HCT116 (cell line): ENCODE measurements at regions not wholly inside any gene's neighbourhood (a gene's known extent, or its start where the extent isn't known, plus 50 kb on each side); places are given as distances from the start of the nearest gene placed in this dataset.

Source experiments
- ATAC-seq: fragments of 200-7000 bp; cut with Tn5 transposase; 2 replicates; pipeline ENCODE4 v1.9.1; 2020; ENCODE audit warnings: mild to moderate bottlenecking, moderate library complexity
- BruUV-seq: library from RNA; stranded (reverse); fragments of 400-500 nt; replicated peaks from 2 replicates; lab custom pipeline; 2021; lab: Mats Ljungman, UMichigan
- CTCF ChIA-PET: fragments of 300-600 bp; sonication (Branson Sonifier 250); formaldehyde crosslinking; loops from one replicate; lab custom pipeline; 2021; ENCODE audit warnings: antibody characterized with exemption; lab: Charles Lee
- POLR2A ChIA-PET: fragments of 300-600, 350-600 bp; sonication (Branson Sonifier 250); formaldehyde crosslinking; loops from one replicate; lab custom pipeline; 2021; ENCODE audit warnings: antibody characterized with exemption; lab: Charles Lee
- RAD21 ChIA-PET, 2 experiments: fragments of 300-600 bp; sonication (Branson Sonifier 250); formaldehyde crosslinking; loops; one replicate each; lab custom pipeline; 2023; ENCODE audit warnings: low total read pairs in 2 of 2; ENCODE audit not compliant: uncharacterized antibody in 2 of 2, unreplicated experiment in 2 of 2, low non-redundant PET in 1 of 2; lab: Charles Lee
- DNase-seq: peaks from one replicate; pipeline ENCODE4 v3.0.0-alpha.2; 2010; ENCODE audit warnings: low read depth, low spot score
- H2AFZ ChIP-seq: fragments of 200-600 bp; shearing (Covaris generic), sonication (generic); 2 replicates; pipeline ENCODE4 v1.6.1; 2017; ENCODE audit warnings: low read depth, mixed run types, mixed read lengths, antibody characterized with exemption, low read length; ENCODE audit not compliant: poor library complexity, severe bottlenecking
- H3K27ac ChIP-seq: 2 replicates; pipeline ENCODE4 v1.5.1; 2012; ENCODE audit warnings: low read depth, low read length
- H3K27me3 ChIP-seq: fragments of 200-600 bp; sonication (generic); 2 replicates; pipeline ENCODE4 v1.6.1; 2016; ENCODE audit warnings: mixed run types, low read length, mixed read lengths; ENCODE audit not compliant: insufficient read depth
- H3K36me3 ChIP-seq, 2 experiments: fragments of 200-500 bp in 1 of 2; fragments of 200-600 bp in 1 of 2; sonication (Bioruptor generic) in 1 of 2; sonication (generic) in 1 of 2; 2 replicates each; pipeline versions ENCODE4 v1.5.1 to v1.6.1; 2014 to 2016; ENCODE audit warnings: low read length in 2 of 2, inconsistent platforms in 1 of 2, mixed read lengths in 1 of 2, mixed run types in 1 of 2; ENCODE audit not compliant: insufficient read depth in 2 of 2, control insufficient read depth in 1 of 2
- H3K4me1 ChIP-seq, 2 experiments: fragments of 200-600 bp in 1 of 2; sonication (generic) in 1 of 2; 2 replicates each; pipeline versions ENCODE4 v1.5.1 to v1.6.1; 2012 to 2017; ENCODE audit warnings: low read length in 2 of 2, inconsistent platforms in 1 of 2, mild to moderate bottlenecking in 1 of 2, mixed read lengths in 1 of 2, mixed run types in 1 of 2, moderate library complexity in 1 of 2; ENCODE audit not compliant: insufficient read depth in 2 of 2, control insufficient read depth in 1 of 2
- H3K4me2 ChIP-seq: fragments of 200-600 bp; sonication (generic); 2 replicates; pipeline ENCODE4 v1.6.1; 2017; ENCODE audit warnings: mixed run types, low read length, mixed read lengths
- H3K4me3 ChIP-seq, 2 experiments: fragments of 200-600 bp in 1 of 2; sonication (generic) in 1 of 2; replicated peaks in 1 of 2; 2 replicates each; pipeline ENCODE4 v1.5.1; 2011 to 2016; ENCODE audit warnings: low read length in 2 of 2, control low read depth in 1 of 2, low read depth in 1 of 2, mild to moderate bottlenecking in 1 of 2, mixed read lengths in 1 of 2, mixed run types in 1 of 2
- H3K79me2 ChIP-seq: fragments of 200-600 bp; sonication (generic); 2 replicates; pipeline ENCODE4 v1.6.1; 2017; ENCODE audit warnings: mild to moderate bottlenecking, mixed run types, low read length, moderate library complexity, mixed read lengths; ENCODE audit not compliant: insufficient read depth
- H3K9ac ChIP-seq: fragments of 200-600 bp; sonication (generic); 2 replicates; pipeline ENCODE4 v1.6.1; 2016; ENCODE audit warnings: low read length, mixed read lengths
- H3K9me2 ChIP-seq: fragments of 200-600 bp; sonication (generic), shearing (Covaris generic); 2 replicates; pipeline ENCODE4 v1.6.1; 2017; ENCODE audit warnings: mixed run types, mild to moderate bottlenecking, moderate library complexity; ENCODE audit not compliant: insufficient read depth
- H3K9me3 ChIP-seq, 2 experiments: fragments of 200-500 bp in 1 of 2; fragments of 200-600 bp in 1 of 2; sonication (Bioruptor generic) in 1 of 2; sonication (generic) in 1 of 2; 2 replicates each; pipeline ENCODE4 v1.6.1; 2014 to 2017; ENCODE audit warnings: low read length in 2 of 2, mixed read lengths in 2 of 2, inconsistent platforms in 1 of 2, low read depth in 1 of 2, mild to moderate bottlenecking in 1 of 2, mixed run types in 1 of 2, moderate library complexity in 1 of 2; ENCODE audit not compliant: control insufficient read depth in 1 of 2, insufficient read depth in 1 of 2
- H4K20me1 ChIP-seq: fragments of 200-600 bp; sonication (generic), shearing (Covaris generic); 2 replicates; pipeline ENCODE4 v1.6.1; 2017; ENCODE audit warnings: mixed run types, mild to moderate bottlenecking, moderate library complexity; ENCODE audit not compliant: insufficient read depth
- EGR1 ChIP-seq: IDR thresholded peaks from 2 replicates; pipeline ENCODE4 v1.6.1; 2012; ENCODE audit warnings: low read depth
- EZH2phosphoT487 ChIP-seq: fragments of 200-600 bp; IDR thresholded peaks from 2 replicates; pipeline ENCODE4 v1.6.1; 2018; ENCODE audit warnings: antibody characterized with exemption, borderline replicate concordance
- FOSL1 ChIP-seq: IDR thresholded peaks from 2 replicates; pipeline ENCODE4 v1.6.1; 2012; ENCODE audit warnings: low read depth
- JUND ChIP-seq: IDR thresholded peaks from 2 replicates; pipeline ENCODE4 v1.6.1; 2012
- POLR2A ChIP-seq: IDR thresholded peaks from 2 replicates; pipeline ENCODE4 v1.7.0; 2011; ENCODE audit warnings: borderline replicate concordance; ENCODE audit not compliant: insufficient read depth, insufficient read length; ENCODE audit errors: extremely low read depth
- POLR2AphosphoS5 ChIP-seq: IDR thresholded peaks from 2 replicates; pipeline ENCODE4 v1.6.1; 2011; ENCODE audit warnings: mild to moderate bottlenecking, low read depth, low read length, moderate library complexity
- SP1 ChIP-seq: IDR thresholded peaks from 2 replicates; pipeline ENCODE4 v1.6.1; 2012; ENCODE audit warnings: low read depth
- TCF7L2 ChIP-seq: IDR thresholded peaks from 2 replicates; pipeline ENCODE4 v1.7.0; 2011; ENCODE audit warnings: borderline replicate concordance, inconsistent platforms; ENCODE audit not compliant: insufficient read depth, insufficient read length; ENCODE audit errors: extremely low read depth
- YY1 ChIP-seq: IDR thresholded peaks from 2 replicates; pipeline ENCODE4 v1.6.1; 2011; ENCODE audit warnings: low read length, low read depth, moderate library complexity, mild to moderate bottlenecking; ENCODE audit not compliant: insufficient replicate concordance; ENCODE audit errors: extremely low read depth
- ZFX ChIP-seq: fragments of 450-650 bp; IDR thresholded peaks from 2 replicates; pipeline ENCODE4 v1.6.1; 2017
- ZNF274 ChIP-seq: fragments of 200-500 bp; sonication (Bioruptor generic); IDR thresholded peaks from 2 replicates; pipeline ENCODE4 v1.6.1; 2014; ENCODE audit warnings: mild to moderate bottlenecking, low read depth, low read length, inconsistent platforms
- intact Hi-C: fragments of 100-400 bp; cut with micrococcal nuclease; formaldehyde crosslinking; loops from 2 replicates; pipeline ENCODE4 v1.10.0; 2022
- TF ChIP-seq, protein P1 (sequence below): IDR thresholded peaks from 2 replicates; pipeline ENCODE4 v1.6.1; 2012

DNA sequence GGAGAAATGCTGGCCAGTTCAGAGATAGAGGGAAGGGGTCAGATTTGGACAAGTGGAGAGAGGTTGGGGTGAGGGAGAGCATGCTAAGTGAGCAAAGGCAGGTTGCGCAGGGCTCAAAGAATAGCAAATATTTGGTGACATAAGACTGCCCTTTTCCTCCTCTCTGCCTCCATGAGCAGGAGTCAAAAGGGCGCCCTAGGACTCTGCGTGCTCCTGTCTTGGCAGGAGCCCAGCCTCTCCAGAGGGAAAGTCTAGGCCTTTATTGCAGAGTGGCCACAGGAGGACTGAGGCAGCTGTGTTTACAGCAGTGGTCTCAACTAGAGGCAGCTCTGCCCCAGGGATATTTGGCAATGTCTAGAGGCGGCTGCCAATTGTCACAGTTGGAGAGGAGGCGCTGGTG is 165.6 kb downstream of the FAM43A start (continued):
- TF ChIP-seq FOSL1 (no peak), EZH2phosphoT487 (no peak), EGR1 (no peak), POLR2A (no peak), JUND (no peak)

DNA sequence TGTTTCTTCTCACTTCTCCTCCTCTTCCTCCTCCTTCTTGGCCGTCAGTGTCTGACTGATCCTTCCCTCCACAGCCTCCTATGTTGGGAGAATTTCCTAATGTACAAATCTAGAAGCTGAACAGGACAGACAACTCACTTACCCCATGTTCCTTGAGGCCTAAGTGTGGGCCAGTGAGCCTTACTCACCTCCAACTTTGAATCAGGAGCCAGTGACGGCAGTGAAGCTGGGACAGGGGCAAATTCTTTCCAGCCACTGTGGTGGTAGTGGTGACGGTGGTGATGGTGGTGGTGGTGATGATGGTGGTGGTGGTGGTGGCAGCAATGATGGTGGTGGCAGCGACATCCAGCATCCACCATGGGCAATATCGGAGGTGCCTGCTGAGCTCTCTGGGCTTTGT is 166.3 kb downstream of the FAM43A start:
- ChIA-PET CTCF (no interaction called here), POLR2A (no interaction called here), RAD21 (no interaction called here)
- ATAC-seq (no peak), DNase-seq (no peak)
- intact Hi-C loops = no loop called here
- Histone ChIP-seq H3K4me3 (no peak overlapping the region), H3K4me1 (peaks cover 3 to 6% of the 10 kb centered on the region in 2 experiments; a peak in 2 of 4 replicates), H3K4me2 (no peak overlapping the region), H3K27me3 (no peaks in the 10 kb centered on the region), H3K9ac (no peak overlapping the region), H3K9me3 (no peaks in the 10 kb centered on the region), H3K27ac (no peak overlapping the region), H3K9me2 (no peaks in the 10 kb centered on the region), H2AFZ (no peak overlapping the region), H4K20me1 (no peaks in the 10 kb centered on the region), H3K36me3 (no peaks in the 10 kb centered on the region), H3K79me2 (no peaks in the 10 kb centered on the region)
- no TSS peak for BruUV-seq
- TF ChIP-seq ZFX = no peak
- TF ChIP-seq ZNF274 = no peak
- TF ChIP-seq SP1 = no peak
- TF ChIP-seq YY1 = no peak
- TF ChIP-seq POLR2AphosphoS5 = no peak
- no peak for TF ChIP-seq TCF7L2
- TF ChIP-seq, protein P1, sequence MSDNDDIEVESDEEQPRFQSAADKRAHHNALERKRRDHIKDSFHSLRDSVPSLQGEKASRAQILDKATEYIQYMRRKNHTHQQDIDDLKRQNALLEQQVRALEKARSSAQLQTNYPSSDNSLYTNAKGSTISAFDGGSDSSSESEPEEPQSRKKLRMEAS = no peak
